Stimulated activated CD4-positive, alpha-beta T cell treated with anti-CD3 and anti-CD28 coated beads, Interleukin-15, amount 100 ng/mL, for 48 hours (primary cell): ENCODE measurements at regions not wholly inside any gene's neighbourhood (a gene's known extent, or its start where the extent isn't known, plus 50 kb on each side); places are given as distances from the start of the nearest gene placed in this dataset.

Experiments used
- DNase-seq, 2 donors: peaks; one replicate each; pipeline ENCODE4 v3.0.0-alpha.2; 2020; ENCODE audit warnings: low read depth in 2 of 2

DNA sequence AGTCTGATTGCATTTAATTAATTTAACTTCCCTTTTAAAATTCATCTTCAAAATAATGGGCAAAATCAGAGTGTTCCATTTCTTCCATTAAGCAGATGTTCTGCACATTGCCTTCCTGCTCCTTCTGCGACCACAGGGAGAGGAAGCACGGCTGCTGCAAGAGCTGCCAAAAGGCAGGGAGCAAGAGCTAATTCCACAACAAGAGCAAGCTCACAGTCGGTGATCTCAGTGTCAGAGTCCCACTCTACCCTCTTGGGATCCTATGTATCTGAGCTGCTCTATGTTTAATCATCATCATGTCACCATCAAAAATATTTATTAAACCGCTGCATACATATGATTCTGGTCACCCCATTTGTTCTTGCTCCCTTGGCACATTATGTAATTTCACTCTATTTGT is 255.3 kb upstream of the CAMK1G start:
- DNase-seq: no peak

DNA sequence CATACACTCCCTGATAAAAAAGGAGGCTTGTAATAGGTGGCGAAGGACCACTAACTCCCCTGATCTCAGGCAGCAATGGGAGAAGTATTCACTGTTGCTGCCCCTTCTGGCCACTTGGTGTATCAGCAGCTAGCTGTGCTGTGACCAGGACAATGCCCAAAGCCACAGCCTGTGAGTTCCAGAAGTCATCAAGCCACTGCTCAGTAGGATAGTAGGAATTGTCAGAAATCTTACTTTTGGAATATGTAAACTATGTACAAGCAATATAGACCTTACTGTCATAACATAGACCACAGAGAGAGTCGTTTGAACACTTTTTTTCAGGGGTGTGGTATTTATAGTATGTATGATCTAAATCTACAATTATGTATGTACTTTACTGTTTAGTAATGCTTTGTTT is 248.3 kb upstream of the CAMK1G start:
- no peak for DNase-seq

DNA sequence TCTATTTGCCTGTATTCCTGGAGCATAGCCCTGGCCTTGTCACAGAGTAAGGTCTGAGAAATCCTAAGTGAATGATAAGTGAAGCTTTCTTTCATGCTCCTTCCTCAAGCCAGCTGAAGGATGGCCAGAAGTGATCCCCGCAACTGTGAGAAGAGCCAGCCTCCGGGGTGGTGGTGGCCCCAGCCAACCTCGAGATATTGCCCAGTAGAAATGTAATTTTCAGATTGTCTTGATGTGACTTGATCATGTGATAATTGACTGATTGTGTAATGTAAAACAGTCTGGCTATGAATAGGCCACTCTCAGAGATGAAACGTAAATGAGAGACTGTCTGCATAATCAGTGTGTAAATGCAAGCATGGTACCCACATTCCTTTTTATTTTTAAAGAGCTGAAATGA is 242.4 kb upstream of the CAMK1G start:
- no peak for DNase-seq

DNA sequence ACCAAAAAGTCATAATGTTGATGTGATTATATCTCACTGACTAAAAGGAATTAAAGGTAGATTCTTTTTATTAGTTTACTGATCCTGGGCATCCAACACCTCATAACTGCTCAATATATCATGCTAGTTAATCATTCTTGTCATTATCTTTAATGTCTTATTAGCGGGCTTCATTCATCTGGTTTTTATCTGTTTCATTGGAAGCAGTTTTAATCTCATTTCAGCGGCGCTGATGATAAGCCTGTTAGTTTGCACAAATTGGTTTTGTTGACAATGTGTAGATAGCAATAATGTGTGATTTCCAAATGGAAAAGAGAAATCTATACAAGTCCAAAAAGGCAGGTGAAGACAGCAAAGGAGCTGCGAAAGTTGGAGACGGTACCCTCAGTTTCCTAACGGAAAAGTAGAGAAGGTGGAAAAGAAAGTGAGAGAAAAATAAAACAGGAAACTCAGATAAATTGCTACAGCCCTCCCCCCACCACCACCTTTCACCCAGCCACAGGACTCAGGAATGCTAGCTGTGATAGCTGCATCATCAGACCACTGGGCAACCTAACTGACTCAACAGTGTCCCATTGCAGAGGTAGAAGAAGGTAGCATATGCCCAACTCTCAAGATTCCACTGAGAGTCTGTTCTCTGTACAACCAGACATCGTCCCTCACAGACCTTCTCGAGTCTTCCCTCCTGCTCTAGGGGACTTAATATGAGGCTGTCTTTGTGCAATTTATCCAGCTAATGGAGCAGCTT is 241.7 kb upstream of the CAMK1G start:
- DNase-seq: no peak

DNA sequence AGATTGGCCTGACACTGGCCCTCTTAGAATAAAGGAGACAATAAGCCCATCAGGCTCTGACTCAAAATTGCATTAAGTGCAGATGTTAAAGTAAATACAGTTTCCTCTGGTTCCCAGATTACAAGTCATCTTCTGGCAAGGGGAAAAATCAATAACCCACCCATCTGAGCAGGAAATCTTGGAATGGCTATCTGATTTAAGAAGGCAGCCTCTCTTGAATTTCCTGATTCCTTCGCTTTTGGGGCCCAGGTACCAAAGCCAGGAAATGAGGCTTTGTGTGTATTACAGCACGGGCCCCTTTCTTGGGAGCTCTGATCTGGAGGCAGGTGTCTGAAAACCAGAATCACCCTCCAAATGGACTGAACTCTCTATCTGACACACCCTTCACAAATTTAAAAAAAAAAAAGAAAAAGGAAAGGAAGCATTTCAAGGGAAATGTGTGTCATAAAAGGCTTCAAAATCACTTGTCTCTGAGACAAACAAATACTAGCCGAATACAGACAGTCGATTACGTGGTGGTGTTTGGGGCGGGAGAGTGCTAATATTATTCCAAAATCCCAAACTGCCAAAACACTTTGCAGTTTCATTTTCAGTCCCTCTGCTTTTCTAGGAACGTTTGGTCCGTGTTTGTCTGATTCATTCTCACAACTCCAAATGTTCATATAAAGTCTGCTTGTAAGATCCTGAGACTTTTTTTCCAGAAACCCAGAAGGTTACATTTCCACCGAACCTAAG is 240.9 kb upstream of the CAMK1G start:
- DNase-seq: no peak

DNA sequence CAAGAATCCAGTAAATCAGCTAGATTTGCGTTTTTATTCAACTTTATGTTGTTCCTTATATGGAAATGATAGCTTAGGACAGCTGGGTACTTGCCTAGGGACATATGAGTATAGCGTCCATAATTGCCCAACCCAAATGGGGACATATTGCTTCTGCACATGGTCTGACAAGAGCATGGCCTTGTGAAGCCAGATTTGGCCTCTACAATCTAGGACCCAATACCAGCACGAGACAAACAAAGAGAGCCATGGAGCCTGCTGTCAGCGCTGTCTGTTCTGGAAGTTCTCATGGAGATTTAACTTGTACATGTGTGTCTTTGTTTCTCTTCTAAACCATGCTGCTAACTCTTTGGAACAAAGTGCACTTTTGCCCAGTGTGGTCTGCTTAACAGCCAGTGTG is 240.0 kb upstream of the CAMK1G start:
- DNase-seq: no peak

DNA sequence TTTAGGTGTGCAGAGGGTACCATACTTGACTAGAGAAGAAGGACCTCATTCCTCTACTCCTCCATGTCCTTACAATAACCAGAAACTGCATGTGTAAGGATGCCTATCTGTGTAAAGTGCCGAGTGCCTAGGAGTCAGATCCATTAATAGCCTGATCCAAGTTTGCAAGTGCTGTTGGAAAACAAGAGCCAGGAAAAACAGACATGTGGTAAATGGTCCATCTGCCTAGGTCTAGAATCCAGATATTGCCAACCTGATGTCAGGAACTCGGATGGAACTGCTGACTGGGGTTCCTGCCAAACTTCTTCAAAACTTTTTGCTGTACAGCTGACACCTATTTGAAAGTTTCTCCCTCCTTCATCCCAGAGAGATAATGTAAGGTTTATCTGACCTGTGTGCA is 239.4 kb upstream of the CAMK1G start:
- no peak for DNase-seq

DNA sequence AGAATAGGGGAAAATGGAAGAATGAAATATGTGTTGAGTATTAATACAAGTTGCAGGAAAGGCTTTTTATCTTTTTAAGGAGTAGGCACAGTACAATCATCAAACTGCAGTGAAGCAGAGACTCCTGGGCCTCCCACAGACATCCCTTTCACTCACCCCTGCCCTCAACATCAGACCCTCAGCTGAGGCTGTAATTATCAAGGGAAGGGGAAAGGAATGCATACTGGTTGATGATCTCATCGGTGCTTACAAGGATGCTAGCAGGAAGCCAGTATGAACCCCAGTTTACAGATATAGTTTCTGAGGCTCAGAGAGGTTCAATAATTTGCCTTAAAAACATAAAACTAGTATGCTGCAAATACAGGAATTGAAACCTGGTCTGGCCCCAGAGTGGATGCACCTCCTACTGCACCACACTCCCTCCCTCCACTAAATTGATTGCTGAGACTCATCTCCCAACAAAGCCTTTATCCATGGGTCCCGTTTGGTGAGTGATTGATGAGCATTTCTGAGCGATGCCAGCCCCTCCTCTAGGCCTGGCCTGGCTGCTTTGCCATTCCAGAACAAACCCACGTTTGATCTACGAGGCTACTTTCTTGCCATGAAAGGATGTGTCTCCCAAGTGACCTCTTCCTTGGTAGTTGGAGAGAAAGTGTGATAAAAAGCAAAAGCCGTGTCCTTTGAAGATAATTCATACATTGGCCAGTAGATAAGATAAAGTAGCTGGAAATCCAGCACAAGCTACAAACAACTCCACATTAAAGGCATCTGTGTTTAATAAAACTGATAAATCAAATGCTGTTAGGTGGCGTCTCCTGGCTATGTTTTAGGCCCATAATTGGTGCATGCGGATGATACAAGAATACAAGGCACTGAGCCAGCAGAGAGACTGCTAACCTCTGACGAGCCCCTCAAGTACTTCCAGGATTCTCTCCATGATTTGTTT is 233.9 kb upstream of the CAMK1G start:
- DNase-seq: no peak

DNA sequence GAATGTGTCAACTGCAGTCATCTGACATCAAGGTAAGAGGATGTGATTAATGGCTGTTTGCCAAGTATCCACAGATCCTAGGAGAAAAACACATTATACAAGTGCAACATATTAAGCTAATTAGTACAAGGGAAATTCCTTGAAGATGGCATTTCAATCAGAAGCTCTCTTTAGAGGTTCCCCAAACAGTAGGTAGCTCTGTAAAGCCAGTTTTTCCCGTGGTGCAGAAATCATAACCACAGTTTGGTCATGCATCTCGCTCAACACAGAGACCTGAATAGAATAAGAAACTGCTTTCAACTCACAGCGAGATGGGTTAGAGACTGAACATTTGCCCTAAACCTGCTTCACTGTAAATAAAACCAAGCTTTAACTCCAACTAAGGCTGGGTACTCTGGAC is 230.5 kb upstream of the CAMK1G start:
- DNase-seq: no peak

DNA sequence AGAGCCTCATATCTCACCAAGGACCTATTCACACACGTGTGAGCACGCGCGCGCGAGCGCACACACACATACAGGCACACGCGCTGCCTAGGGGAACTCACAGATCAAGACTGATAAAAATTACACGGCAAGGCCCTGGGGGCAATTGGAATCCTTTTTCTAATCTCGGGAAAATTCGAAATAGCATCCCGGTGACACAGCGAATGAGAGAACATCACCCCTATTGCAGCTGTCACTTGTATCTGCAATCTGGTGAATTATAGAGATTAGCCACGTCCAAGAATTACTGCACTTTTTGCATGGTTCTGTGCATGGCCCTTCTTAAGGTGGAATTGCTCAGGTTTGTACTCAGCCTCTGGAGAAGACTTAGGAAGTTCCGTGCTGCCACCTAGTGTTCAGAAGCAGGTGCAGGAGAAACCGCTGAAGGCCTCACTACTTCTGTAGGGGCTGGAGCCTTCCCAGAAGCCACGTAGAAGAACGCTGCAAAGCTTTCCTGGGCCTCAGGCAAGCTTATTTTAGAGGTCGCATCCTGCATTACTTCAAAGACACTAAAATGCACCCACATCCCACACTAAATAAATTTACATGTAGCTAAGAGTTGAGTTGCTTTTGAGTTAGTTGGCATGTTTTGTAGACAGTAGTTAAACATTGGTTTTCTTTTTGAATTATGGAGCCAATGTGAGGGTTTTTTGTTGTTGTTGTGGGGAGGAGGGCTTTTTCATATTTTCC is 229.2 kb upstream of the CAMK1G start:
- peak; percentile 10 to 42 for DNase-seq

DNA sequence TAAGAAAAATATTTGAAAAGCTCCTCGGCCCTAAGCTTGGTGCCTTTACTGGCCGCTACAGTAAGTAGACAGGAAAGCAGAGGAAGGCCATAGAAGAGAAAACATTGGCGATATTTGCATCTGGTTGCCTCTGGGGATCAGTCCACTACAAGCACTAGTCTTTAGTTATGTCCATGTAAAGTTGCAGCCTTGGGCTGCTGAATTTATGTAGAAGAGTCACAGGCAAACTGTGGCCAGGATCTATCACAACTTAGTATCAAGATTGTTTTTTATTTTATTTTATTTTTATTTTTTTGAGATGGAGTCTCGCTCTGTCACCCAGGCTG is 228.7 kb upstream of the CAMK1G start:
- no peak for DNase-seq

DNA sequence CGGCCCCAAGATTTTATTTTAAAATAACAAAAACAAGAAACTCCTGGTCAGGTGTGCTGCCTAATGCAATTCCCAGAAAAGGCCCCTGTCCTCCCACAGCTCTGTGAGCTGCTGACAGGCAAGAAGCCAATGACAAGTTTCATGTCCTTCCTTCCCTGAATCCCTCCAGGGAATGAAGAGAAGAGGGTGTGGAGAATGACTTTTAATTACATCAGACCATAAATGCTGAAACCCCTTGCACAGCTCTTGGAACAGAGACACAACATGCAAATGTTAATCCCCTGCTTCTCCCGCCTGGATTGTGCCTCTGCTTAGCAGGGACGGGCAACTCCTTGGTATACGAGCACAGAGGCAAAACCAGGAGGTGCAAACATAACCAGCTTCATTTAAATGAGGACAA is 228.1 kb upstream of the CAMK1G start:
- no peak for DNase-seq

DNA sequence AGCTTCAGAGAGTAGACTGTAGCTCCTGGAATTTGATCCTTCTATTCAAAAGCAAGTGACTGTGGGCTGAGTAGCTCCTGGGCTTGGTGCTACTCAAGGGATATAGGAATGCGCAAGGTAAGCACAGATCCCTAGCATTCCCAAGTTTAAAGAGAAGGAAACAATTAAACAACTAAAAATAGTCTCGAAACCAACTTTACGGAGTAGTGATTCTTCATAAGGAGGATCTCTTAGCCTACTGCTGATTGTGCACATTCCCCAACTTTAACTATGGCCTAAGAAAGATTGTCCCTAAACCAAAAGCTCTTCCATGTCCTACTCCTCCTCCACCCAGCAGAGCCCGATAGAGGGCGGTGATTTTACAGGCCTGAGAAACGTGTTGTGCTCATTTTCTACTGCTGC is 226.5 kb upstream of the CAMK1G start:
- DNase-seq: no peak

DNA sequence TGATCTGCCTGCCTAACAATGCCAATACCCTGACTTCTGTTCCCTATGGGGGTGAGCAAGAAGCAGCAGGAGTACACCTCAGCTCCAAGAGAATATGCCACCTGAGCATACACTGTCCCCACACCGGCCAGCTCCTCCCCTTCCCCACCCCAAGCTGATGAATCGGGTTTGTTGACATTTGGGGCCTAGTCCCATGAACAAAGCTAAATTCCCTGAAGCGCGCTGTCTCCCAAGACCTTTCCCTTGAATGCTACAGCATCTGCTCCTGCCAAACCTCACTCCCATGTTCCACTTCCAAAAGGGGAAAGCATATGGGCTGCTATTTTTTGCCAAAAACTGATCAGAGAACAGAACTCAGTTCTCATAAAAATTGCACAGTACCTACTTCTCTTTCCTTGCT is 220.4 kb upstream of the CAMK1G start:
- DNase-seq: no peak

DNA sequence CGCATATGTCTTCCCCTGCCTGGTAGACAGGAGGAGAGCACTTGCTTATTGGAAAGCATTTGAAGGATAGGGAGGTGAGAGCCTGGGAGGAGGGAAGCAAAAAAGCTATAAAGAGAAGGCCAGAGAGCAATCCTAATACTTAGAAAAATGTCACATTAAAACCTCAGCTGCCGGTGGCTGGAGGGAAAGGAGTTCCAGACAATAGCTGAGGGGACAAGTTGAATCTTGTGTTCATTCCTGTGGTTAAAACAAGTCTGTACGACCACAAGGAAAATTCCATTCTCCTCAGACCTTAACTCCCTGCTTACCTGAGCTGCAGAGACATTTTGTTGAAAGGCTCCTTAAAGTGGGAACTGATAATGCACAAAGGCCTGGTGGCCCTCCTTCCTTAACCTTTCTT is 218.8 kb upstream of the CAMK1G start:
- no peak for DNase-seq

DNA sequence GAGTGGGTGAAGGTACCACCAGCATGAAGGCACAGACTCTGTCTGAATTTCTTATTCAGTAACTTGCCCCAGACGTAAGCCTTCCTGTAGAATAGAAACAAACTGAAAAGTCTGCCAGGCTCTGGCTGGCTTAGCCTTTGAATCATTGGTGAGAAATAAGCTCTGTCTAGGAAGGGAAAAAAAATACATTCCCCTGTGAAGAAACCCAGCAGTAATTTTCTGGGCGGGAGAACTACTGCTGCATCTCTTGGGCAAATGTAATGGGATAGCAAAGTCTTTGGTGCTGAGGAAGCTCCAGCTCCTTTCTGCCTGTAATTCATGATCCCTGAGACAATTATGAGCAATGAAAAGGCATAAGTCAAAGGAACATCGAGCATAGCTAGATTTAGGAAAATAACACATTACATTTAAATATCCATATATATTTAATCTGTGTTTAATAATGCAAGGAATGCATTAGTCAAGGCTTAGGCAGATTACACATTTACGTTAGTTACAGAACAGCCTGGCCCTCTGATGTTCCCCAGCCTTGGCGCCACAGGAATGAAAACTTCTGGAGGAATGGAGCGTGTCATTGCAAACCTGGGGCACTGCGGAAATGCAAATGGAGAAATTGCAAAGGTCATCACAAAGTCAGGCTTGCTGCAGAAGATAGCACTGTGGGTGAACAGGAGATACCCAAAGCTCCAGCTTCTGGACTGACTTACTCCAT is 216.3 kb upstream of the CAMK1G start:
- no peak for DNase-seq

DNA sequence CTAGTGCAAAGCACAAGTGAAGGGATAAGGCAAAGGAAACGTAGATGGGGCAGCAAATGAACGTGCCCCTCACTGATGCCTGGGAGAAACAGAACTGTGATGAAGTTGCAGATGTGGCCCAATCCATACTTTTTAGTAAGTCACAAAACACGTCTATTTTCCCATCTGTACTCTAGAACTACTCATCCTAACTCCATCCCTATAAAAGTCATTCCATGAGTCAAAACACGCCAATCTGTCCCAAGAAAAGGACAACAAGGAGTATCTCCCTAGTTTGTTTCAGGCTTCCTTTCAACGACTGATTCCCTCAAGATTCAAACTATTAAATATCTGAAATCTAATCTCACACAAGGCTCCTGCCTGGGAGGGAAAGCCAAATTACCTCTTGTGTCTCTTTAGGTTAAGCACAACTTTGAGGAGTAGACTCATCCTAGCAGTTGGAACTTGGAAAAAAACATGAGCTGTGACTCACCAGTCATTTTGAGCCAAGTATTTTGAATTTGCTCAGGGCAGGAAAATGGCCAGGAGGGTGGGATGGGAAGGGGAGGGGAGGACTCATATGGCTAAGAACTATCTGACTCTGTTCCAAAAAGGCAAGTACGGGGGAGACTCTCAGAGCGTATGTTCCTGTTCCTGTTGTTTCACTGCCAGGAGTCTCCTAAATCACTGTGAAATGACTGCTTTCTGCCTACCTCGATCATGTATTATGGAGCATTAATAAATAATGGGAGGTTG is 214.5 kb upstream of the CAMK1G start:
- no peak for DNase-seq

DNA sequence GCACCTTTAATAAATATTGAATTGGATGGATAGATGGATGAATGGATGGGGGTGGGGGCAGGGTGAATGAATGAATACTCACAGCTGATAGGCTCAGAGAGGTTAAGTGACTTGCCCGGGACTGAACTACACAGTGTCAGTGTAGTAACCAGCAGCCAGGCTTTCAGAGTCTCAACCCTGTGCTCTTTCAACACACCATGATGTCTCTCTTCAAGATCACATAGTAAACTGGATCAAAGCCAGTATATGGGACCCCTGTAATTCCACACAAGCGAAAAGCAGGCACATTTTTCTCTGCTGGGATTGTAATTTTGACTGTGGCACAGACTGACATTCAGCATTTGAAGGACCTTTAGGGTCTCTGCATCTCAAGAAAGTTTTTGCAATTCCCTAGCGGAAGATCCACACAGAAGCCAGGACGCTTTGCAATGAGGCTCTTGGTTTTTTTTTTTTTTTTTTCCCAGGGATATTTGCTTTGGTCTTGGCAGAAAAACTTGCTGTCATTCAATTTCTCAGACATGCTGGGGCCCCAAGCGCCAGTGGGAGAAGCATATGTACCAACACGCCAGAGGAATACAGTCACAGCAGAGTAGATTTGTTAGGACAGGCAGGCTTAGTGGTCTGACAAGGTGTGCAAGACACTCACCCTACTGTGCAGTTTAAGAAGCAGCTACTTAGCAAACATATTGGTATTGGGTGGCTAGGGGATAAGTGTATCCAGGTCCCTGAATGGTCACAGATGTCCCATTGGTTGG is 213.1 kb upstream of the CAMK1G start:
- no peak for DNase-seq

DNA sequence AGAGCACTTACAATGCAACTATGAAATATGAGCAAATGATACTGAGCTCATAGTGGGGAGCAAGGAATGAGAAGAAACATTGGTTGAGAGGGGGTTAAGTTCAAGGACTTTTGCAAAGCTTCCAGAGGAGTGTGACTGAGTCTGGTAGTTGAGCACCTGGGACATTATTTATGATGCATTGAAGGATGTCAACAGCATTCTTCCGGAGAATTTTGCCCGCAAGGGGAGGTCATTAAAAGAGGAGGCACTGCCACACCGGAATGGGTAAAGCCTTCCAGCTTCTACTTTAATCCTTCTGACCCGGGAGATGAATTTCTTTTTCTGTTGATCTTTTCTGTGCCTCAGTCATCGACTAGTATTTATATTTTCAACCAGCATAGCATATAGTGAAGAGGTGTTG is 208.4 kb upstream of the CAMK1G start:
- no peak for DNase-seq
